ENCODE measurements at regions not wholly inside any gene's neighbourhood (a gene's known extent, or its start where the extent isn't known, plus 50 kb on each side); places are given as distances from the start of the nearest gene placed in this dataset.

- DNase-seq = peak; percentile 51
Observed at GRCh38 chr4:56757821-56758411, 63.6 kb downstream of the SPINK2 start.

GRCh38 chr4:56757261-56757746 lies 64.2 kb downstream of the SPINK2 start:
- DNase-seq = no peak

- no peak for DNase-seq
Observed at GRCh38 chr4:56755901-56756300, 65.6 kb downstream of the SPINK2 start.

GRCh38 chr4:56752985-56753384 lies 68.5 kb downstream of the SPINK2 start:
- no peak for DNase-seq

GRCh38 chr4:56750231-56750630 lies 69.1 kb upstream of the HOPX start:
- no peak for DNase-seq

- DNase-seq = no peak
Observed at GRCh38 chr4:56748271-56748670, 67.2 kb upstream of the HOPX start.

- DNase-seq = no peak
Observed at GRCh38 chr4:56746639-56747038, 65.5 kb upstream of the HOPX start.

- no peak for DNase-seq
Observed at GRCh38 chr4:56745042-56745441, 63.9 kb upstream of the HOPX start.

GRCh38 chr4:56744030-56744429 lies 62.9 kb upstream of the HOPX start:
- DNase-seq = no peak

- DNase-seq = no peak
Observed at GRCh38 chr4:56743550-56743949, 62.5 kb upstream of the HOPX start.

- DNase-seq = no peak
Observed at GRCh38 chr4:56742080-56742871, 61.2 kb upstream of the HOPX start.

- no peak for DNase-seq
Observed at GRCh38 chr4:56741595-56741994, 60.5 kb upstream of the HOPX start.

- no peak for DNase-seq
Observed at GRCh38 chr4:56739066-56739777, 58.1 kb upstream of the HOPX start.

GRCh38 chr4:56737666-56738065 lies 56.6 kb upstream of the HOPX start:
- no peak for DNase-seq

- no peak for DNase-seq
Observed at GRCh38 chr4:56733352-56733751, 52.3 kb upstream of the HOPX start.

- DNase-seq = no peak
Observed at GRCh38 chr4:56732301-56732700, 51.2 kb upstream of the HOPX start.

- DNase-seq = no peak
Observed at GRCh38 chr4:56731857-56732256, 50.8 kb upstream of the HOPX start.

Measured in left kidney (tissue), 1 donor.